CD4-positive, alpha-beta T cell (primary cell): ENCODE measurements at regions not wholly inside any gene's neighbourhood (a gene's known extent, or its start where the extent isn't known, plus 50 kb on each side); places are given as distances from the start of the nearest gene placed in this dataset.

Experiments
- ATAC-seq: fragments of 200-7000 bp; cut with Tn5 transposase; one replicate; pipeline ENCODE4 v1.10.0; 2022; ENCODE audit warnings: mild to moderate bottlenecking; ENCODE audit not compliant: poor library complexity
- CTCF ChIA-PET: fragments of 350-600 bp; sonication (Branson Sonifier 250); formaldehyde crosslinking; loops from one replicate; lab custom pipeline; 2021; ENCODE audit warnings: antibody characterized with exemption, inconsistent platforms; lab: Charles Lee
- POLR2A ChIA-PET: fragments of 350-600 bp; sonication (Branson Sonifier 250); formaldehyde crosslinking; loops from one replicate; lab custom pipeline; 2021; ENCODE audit warnings: antibody characterized with exemption, inconsistent platforms; lab: Charles Lee
- DNase-seq, 14 experiments: peaks; one replicate each; pipeline ENCODE4 v3.0.0-alpha.2; 2013 to 2020; ENCODE audit warnings: mixed read lengths in 2 of 14
- H3K27ac ChIP-seq, 2 donors: one replicate each; pipeline versions ENCODE4 v1.5.1 to v1.7.0; 2013; ENCODE audit warnings: low read length in 2 of 2, low read depth in 1 of 2, mild to moderate bottlenecking in 1 of 2
- H3K27me3 ChIP-seq, 2 experiments: 1 replicate in 1 of 2; 2 replicates in 1 of 2; pipeline versions ENCODE4 v1.6.1 to v1.7.0; 2013; ENCODE audit warnings: low read length in 2 of 2, control low read depth in 1 of 2, mild to moderate bottlenecking in 1 of 2, moderate library complexity in 1 of 2; ENCODE audit not compliant: insufficient read depth in 2 of 2, control insufficient read depth in 1 of 2
- H3K36me3 ChIP-seq: one replicate; pipeline ENCODE4 v1.6.1; 2013; ENCODE audit warnings: low read length, control low read depth; ENCODE audit not compliant: insufficient read depth
- H3K4me1 ChIP-seq: one replicate; pipeline ENCODE4 v1.6.1; 2013; ENCODE audit warnings: low read length, control low read depth; ENCODE audit not compliant: insufficient read depth
- H3K4me3 ChIP-seq: one replicate; pipeline ENCODE4 v1.5.1; 2013; ENCODE audit warnings: mild to moderate bottlenecking, low read length, moderate library complexity
- H3K9me3 ChIP-seq, 2 experiments: 1 replicate in 1 of 2; 2 replicates in 1 of 2; pipeline versions ENCODE4 v1.6.1 to v1.7.0; 2013; ENCODE audit warnings: low read length in 2 of 2, mild to moderate bottlenecking in 2 of 2, control low read depth in 1 of 2, moderate library complexity in 1 of 2; ENCODE audit not compliant: control insufficient read depth in 1 of 2, insufficient read depth in 1 of 2
- H3K27ac Mint-ChIP-seq: one replicate; pipeline ENCODE4 v1.8.0; 2020; ENCODE audit warnings: mixed read lengths
- H3K27me3 Mint-ChIP-seq: one replicate; pipeline ENCODE4 v1.8.0; 2021; ENCODE audit warnings: mixed read lengths
- H3K36me3 Mint-ChIP-seq: one replicate; pipeline ENCODE4 v1.8.0; 2021; ENCODE audit warnings: low read depth, mixed read lengths
- H3K4me1 Mint-ChIP-seq: one replicate; pipeline ENCODE4 v1.8.0; 2021; ENCODE audit warnings: low read depth, mixed read lengths
- H3K4me3 Mint-ChIP-seq: one replicate; pipeline ENCODE4 v1.8.0; 2020; ENCODE audit warnings: mild to moderate bottlenecking, mixed read lengths
- H3K9me3 Mint-ChIP-seq: one replicate; pipeline ENCODE4 v1.8.0; 2020; ENCODE audit warnings: mixed read lengths
- intact Hi-C, 2 experiments: fragments of 100-400 bp; cut with DNase I in 1 of 2; cut with micrococcal nuclease in 1 of 2; formaldehyde crosslinking; loops; one replicate each; pipeline versions ENCODE4 v1.15.1 to v1.9.0; 2023 to 2025; cut with DNase I, micrococcal nuclease
- TF ChIP-seq, protein P1 (sequence below): fragments of 200-600 bp; IDR thresholded peaks from one replicate; pipeline ENCODE4 v1.8.0; 2022; ENCODE audit warnings: antibody characterized with exemption, mild to moderate bottlenecking

DNA sequence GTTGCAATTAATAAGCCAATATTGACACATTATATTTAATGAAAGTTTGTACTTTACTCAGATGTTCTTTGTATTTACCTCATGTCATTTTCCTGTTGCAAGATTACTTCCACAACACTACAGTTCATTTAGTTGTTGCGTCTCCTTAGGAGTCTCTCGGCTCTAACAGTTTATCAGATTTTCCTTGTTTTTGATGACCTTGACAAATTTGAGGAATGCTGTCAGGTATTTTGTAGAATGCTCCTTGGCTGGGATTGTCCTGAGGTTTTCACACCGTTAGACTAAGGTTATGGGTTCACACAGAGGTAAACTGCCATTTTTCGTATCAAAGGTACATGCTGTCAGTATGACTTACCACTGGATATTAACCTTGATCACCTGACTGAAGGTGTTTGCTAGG, 416.6 kb upstream of the TNP1 start:
- TF ChIP-seq, protein P1, sequence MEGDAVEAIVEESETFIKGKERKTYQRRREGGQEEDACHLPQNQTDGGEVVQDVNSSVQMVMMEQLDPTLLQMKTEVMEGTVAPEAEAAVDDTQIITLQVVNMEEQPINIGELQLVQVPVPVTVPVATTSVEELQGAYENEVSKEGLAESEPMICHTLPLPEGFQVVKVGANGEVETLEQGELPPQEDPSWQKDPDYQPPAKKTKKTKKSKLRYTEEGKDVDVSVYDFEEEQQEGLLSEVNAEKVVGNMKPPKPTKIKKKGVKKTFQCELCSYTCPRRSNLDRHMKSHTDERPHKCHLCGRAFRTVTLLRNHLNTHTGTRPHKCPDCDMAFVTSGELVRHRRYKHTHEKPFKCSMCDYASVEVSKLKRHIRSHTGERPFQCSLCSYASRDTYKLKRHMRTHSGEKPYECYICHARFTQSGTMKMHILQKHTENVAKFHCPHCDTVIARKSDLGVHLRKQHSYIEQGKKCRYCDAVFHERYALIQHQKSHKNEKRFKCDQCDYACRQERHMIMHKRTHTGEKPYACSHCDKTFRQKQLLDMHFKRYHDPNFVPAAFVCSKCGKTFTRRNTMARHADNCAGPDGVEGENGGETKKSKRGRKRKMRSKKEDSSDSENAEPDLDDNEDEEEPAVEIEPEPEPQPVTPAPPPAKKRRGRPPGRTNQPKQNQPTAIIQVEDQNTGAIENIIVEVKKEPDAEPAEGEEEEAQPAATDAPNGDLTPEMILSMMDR = no peak
- DNase-seq = no peak
- Histone ChIP-seq H3K9me3 (no peaks in the 10 kb centered on the region), H3K4me3 (no peak overlapping the region), H3K27me3 (no peaks in the 10 kb centered on the region), H3K27ac (no peak overlapping the region), H3K4me1 (no peaks in the 10 kb centered on the region), H3K36me3 (no peaks in the 10 kb centered on the region)
- H3K4me3 Mint-ChIP-seq = no peak overlapping the region
- ChIA-PET CTCF (no interaction called here), POLR2A (no interaction called here)
- no peak for ATAC-seq
- intact Hi-C loops = no loop called here
- no peaks in the 10 kb centered on the region for H3K36me3 Mint-ChIP-seq
- no peak overlapping the region for H3K27ac Mint-ChIP-seq
- H3K27me3 Mint-ChIP-seq = no peaks in the 10 kb centered on the region
- H3K9me3 Mint-ChIP-seq = no peaks in the 10 kb centered on the region
- no peaks in the 10 kb centered on the region for H3K4me1 Mint-ChIP-seq

DNA sequence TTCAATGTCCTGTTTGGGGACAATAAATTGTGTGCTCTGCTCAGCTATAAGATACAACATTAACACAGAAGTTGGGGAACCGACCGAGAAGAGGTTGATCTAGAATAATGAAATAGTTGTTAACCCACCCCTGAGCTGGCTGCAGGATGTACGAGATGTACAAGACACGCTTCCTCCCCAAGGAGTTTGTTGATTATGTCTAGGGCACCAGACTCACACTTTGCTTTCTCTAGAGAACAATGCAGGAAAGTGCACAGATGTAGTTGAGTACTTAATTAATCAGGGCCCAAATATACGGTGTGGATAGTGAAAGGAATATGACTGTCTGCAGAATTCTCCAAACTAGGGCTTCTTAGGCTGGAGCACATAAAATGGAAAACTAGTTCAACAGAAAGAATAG, 415.2 kb upstream of the TNP1 start:
- Histone ChIP-seq H3K27me3 (no peaks in the 10 kb centered on the region), H3K4me3 (no peak overlapping the region), H3K36me3 (no peaks in the 10 kb centered on the region), H3K9me3 (no peaks in the 10 kb centered on the region), H3K27ac (no peak overlapping the region), H3K4me1 (no peaks in the 10 kb centered on the region)
- TF ChIP-seq, protein P1 = no peak
- no peaks in the 10 kb centered on the region for H3K36me3 Mint-ChIP-seq
- H3K4me1 Mint-ChIP-seq = no peaks in the 10 kb centered on the region
- intact Hi-C loops = no loop called here
- H3K9me3 Mint-ChIP-seq = no peaks in the 10 kb centered on the region
- no peak overlapping the region for H3K4me3 Mint-ChIP-seq
- ChIA-PET CTCF (no interaction called here), POLR2A (no interaction called here)
- H3K27ac Mint-ChIP-seq = no peak overlapping the region
- DNase-seq (no peak), ATAC-seq (no peak)
- H3K27me3 Mint-ChIP-seq = no peaks in the 10 kb centered on the region

DNA sequence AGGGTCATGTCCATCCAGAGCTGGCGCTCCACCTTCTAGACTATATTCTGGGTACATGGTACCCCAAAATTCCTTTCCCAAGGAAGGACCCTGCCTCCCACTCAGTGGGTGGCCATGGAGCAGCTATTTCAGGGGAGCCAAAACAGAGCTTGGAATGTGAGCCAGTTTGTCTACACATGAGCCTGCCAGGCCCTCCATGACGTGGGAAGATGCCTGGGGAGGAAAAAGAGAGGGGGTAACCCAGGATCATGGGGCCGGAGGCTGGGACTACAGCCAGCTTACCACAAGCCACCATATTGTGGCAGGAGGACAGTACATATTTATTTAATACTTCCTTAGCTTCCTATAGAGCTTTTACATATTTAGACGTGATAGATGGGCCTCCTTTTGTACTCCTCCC, 414.7 kb upstream of the TNP1 start:
- Histone ChIP-seq H3K9me3 (no peaks in the 10 kb centered on the region), H3K27ac (no peak overlapping the region), H3K36me3 (no peaks in the 10 kb centered on the region), H3K27me3 (no peaks in the 10 kb centered on the region), H3K4me3 (no peak overlapping the region), H3K4me1 (no peaks in the 10 kb centered on the region)
- Mint-ChIP-seq H3K27me3 (peaks cover 3% of the 10 kb centered on the region), H3K27ac (no peak overlapping the region), H3K9me3 (no peaks in the 10 kb centered on the region), H3K4me1 (no peaks in the 10 kb centered on the region), H3K4me3 (no peak overlapping the region), H3K36me3 (no peaks in the 10 kb centered on the region)
- TF ChIP-seq, protein P1 = no peak
- ChIA-PET CTCF (no interaction called here), POLR2A (no interaction called here)
- ATAC-seq = no peak
- DNase-seq = no peak
- intact Hi-C loops = no loop called here
